ENCODE measurements at regions not wholly inside any gene's neighbourhood (a gene's known extent, or its start where the extent isn't known, plus 50 kb on each side); places are given as distances from the start of the nearest gene placed in this dataset.

GRCh38 chr2:60152226-60152833 lies 401.1 kb downstream of the BCL11A start:
- peak; percentile 25 for DNase-seq

- no peak for DNase-seq
Observed at GRCh38 chr2:60149176-60149575, 404.3 kb downstream of the BCL11A start.

- no peak for DNase-seq
Observed at GRCh38 chr2:60148716-60149115, 404.7 kb downstream of the BCL11A start.

DNA sequence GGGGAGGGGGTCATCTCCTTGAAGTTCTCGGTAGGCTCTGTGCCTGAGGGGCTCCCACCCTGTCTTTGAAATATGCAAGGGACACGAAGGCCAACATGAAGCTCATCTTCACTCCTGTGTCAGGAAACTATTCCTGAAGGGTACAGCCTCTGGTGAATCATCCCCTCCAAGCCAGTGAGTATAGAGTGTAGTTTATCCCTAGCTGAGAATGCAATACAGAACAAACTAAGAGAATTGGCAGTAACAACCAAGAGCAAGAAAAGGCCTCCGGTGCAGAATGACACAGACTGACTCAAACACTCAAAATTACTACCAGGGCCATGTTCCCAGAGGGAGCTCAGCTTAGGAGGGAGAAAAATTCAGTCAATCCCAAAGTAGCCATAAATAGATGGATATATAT lies 413.3 kb downstream of the BCL11A start:
- no peak for DNase-seq

DNA sequence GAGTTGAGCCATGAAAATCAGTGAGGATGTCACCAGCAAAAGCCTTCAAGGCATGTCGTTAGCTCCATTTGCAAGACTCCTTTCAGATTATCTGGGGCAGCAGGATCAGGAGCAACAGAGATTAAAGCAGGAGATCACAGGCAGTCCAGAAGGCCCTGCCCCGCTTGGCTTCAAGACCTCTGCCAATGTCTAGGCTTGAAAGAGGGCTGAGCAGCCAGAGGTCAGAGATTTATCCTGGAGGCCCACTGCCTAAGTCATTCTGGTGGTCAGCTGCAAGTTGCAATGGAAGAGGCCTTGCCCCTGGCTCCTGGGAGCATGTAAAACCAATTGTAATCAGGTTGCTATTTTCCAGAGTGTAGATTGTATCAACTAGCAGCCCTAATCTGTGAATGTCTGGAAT lies 416.5 kb downstream of the BCL11A start:
- no peak for DNase-seq

- DNase-seq, result no peak
Observed at GRCh38 chr2:60127191-60127590, 426.3 kb downstream of the BCL11A start.

DNA sequence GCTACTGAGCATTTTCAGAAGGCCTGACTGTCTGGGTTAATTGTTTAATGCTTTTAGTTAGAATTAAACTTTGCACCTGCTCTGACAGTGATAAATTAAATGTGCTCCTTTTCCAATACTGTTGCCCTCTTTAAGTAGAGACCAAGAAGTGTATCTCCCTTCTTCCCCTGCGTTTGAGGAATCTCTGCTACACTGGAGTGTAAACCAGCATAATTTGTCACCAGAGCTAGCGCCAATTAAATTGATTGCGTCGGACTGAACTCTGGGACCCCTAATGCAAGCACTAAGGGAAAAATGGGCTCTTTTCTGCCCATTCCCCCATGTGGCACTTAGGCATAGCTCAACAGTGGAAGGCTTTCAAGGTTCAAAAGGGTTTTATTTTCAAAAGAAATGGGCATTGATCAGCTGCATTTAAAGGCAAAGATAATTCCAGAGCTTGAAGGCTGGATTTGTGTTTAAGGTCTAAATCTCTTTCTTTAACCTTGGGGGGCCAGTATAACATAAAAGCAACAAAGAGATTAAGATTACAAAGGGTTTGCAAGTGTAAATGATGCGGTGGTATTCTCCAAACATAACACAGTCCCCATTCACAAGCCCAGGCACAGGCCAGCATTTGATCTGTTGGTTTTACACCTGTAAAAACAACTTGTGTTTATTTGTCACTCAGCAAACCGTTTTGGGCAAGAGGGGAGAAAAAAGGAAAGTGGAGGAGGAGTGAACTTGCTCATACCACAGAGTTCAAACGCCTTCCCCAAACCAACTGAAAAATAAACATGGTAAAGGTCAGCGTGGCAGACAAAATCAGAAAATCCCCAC lies 427.6 kb downstream of the BCL11A start:
- no peak for DNase-seq

DNA sequence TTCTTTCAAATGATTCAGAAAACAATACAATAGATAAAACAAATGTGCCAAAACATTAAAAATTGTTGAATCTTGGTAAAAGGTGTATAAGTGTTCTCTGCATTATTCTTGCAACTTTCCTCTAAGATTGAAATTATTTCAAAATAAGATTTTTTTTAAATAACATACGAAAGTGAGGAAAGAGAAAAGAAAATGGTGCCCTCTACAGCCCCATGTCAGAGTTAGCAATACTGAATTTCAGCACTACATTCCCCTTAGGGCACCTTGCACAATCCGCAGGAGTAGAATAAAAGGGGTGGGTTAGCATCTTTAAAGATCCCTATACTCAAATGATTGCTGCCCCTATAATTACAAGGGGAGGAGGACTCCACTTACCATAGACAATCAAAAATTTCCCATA lies 433.7 kb downstream of the BCL11A start:
- DNase-seq, result no peak

GRCh38 chr2:60118917-60119316 lies 434.5 kb downstream of the BCL11A start:
- DNase-seq, result no peak

DNA sequence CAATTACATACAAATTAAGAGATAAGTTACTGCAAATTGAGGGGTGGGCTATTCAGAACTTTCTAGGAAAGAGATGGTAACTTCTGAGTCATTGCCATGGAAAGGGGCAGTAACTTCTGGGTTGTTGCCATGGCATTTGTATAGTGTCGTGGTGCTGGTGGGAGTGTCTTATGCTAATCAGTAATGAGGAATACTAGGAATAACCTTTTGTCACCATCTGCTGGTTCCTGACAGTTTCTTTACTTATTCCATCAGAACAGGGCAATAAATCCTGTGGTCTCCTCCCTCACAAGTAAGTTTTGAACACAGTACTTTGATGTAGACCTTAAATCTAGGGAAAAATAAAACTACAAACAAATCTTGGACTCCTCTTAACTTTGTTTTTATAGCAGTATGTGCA lies 435.4 kb downstream of the BCL11A start:
- no peak for DNase-seq

GRCh38 chr2:60116161-60116875 lies 437.1 kb downstream of the BCL11A start:
- DNase-seq, result no peak

GRCh38 chr2:60109744-60110143 lies 443.7 kb downstream of the BCL11A start:
- no peak for DNase-seq

GRCh38 chr2:60106836-60107529 lies 446.5 kb downstream of the BCL11A start:
- DNase-seq, result no peak

DNA sequence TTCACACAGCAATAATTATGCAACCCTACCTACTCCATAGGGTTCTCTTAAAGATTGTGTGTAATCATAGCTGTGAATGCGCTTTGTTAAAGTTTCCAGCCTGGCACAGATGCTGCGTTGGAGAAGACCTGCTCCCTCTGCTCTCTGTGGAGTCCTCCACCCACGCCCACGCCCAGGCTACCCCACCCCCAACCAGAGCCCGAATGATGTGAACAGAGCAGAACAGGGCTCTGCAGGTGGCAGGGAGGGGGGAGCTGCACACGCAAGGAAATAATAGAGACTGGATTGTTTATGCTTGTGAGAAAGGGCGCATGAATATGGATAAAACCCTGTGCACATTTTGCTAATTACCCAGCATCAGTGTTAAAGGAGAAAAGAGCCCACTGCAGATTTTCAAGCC lies 447.5 kb downstream of the BCL11A start:
- no peak for DNase-seq

- DNase-seq, result no peak
Observed at GRCh38 chr2:60104514-60105505, 448.6 kb downstream of the BCL11A start.

GRCh38 chr2:60100034-60100433 lies 453.4 kb downstream of the BCL11A start:
- no peak for DNase-seq

DNA sequence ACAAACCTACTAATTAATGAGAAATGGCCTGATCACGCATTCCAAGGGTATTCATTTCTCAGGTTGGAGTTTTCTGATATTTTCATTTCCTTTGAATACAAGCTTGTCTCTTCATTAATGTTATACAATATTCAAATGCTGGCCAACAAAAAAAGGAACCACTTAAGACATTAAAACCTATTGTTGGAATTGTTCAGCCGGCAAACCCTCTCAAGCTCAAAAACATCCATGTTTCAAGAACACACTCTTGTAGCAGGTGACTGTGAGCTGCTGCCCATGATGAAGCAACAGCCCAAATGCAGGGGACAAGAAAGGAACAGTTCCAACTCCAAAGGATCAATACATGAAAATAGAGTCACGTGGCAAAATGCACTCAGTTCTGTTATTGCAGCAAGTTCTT lies 454.5 kb downstream of the BCL11A start:
- no peak for DNase-seq

DNA sequence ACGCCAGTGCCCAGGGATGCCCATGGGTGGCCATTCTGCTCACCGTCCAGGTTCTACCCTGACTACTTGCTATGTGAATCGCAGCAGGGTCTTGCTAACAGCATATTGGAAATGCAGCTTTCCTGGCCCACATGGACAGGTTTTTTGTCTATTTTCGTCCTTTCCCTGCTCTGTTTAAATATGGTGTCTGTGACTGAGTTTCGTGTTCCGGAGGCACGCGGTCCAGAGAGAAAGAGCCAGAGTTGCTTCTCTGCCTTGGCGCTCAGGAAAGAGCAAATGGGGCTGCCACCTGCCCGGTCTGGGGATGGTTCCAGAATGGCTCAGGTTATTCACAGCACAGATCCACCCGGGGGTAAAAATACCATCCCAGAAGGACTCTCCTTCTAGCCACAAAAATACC lies 456.2 kb downstream of the BCL11A start:
- no peak for DNase-seq

GRCh38 chr2:60096556-60096955 lies 456.9 kb downstream of the BCL11A start:
- DNase-seq, result no peak

DNA sequence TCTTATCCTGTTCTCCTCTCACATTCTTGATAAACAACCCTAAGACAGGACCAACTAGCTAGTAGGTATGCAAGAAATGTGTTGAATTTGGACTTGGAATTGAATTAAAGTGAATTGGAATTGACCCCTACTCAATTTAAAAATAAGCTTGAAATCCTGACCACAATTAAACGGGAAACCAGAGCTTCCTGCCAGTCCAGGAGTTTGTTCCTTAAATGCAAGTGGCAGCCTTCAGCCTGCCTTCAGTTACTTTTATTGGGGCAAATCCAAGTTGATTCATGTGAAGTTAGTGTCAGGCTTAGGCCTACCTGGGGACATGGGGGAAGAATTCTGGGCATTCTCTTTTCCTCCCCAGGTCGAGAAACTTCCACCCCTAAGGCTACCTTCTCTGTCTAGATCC lies 457.6 kb downstream of the BCL11A start:
- DNase-seq, result no peak

DNA sequence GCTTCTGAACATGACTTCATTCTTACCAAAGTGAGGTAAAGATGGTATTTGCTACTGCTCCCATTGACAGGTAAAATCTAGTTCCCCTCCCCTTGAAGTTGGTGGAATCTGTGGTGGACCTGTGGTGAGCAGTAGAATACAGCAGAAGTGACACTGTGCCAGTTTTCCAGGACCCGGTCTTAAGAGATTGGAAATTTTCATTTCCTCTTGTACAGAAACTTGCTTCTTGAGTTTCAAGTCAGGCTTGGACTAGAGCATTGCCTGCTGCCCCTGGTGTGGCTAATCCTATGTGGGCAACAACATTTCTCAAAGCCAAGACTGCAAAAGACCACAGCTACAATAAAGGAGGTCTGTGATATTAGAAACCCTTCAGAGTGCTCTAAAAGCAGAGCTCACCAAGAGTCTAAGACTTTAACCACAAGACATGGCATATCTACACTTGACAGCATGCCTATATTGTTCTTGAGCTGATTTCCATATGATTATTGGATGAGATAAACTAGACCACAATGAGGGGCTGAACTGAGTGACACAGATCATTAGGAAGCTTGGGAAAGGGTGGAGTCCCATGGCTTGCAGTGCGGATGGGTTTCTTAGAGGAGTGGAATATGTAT lies 458.1 kb downstream of the BCL11A start:
- DNase-seq, result no peak

DNA sequence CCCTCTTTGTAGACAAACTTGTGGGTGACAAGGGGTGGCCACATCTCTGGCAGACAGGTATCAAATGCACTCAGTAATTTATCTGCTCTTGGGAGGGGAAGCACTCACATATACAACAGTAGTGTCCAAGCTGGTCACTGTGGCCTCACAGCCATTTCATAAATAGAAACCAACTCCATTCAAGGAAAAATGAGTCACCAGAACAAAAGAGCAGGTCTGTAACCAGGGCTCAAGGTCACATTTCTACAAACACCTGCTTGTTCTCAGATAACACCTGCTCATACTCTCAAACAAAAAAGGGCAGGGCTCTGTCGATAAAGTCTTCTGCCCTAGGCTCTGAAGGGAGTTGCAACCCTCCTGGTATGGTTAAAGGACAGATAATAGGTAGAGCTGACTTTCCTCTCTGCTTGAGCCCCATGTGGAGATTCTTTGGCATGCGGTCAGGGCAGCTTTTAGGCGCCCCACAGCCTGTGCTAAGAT lies 459.0 kb downstream of the BCL11A start:
- no peak for DNase-seq

Data from CD4-positive, alpha-beta T cell treated with Interleukin-12 subunit alpha and Interleukin-12 subunit beta, for 1 hour (primary cell).